ENCODE measurements at regions not wholly inside any gene's neighbourhood (a gene's known extent, or its start where the extent isn't known, plus 50 kb on each side); places are given as distances from the start of the nearest gene placed in this dataset.

DNA sequence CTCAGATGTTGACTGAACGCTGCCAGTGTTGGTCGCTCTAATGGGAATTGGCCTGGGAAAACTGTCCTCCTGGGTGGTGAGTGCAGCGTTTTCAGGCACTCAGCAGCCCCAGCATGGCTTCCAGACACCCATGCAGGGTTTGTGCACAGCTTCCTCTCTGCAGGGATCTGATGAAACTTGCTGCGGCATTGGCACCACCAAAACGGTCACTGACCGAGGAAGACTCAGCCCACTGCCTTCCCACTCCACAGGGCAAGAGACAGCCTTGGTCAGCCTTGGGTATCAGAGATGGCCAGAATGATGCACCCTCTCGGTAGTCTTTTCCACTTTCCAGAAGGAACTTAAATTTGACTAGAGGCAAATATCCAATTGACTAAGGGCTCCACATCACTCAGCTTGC is 398.9 kb downstream of the IRS2 start:
- Histone ChIP-seq H3K79me2 (ENCODE audit: insufficient read depth, low read length) (no peaks in the 10 kb centered on the region), H3K27ac (ENCODE audit: insufficient read length, low read depth, low read length) (no peak overlapping the region), H4K8ac (replicated peaks; ENCODE audit: insufficient read length, low read depth, low read length) (no peak overlapping the region)

More for the DNA sequence above, 398.9 kb downstream of the IRS2 start:
- no CpG with 5 or more reads among the region's 7 CpGs for WGBS (ENCODE audit: extremely low coverage, insufficient read length, low lambda C conversion rate)
- Mint-ChIP-seq H3K27ac (no peak overlapping the region; a peak in 1 of 7 replicates), H3K36me3 (ENCODE audit: insufficient read depth in 1 of 3, low read depth in 3 of 3) (no peaks in the 10 kb centered on the region), H3K4me3 (no peak overlapping the region), H3K9me3 (no peaks in the 10 kb centered on the region), H3K4me1 (no peaks in the 10 kb centered on the region; a peak in 1 of 4 replicates), H3K27me3 (ENCODE audit: low read depth) (no peaks in the 10 kb centered on the region; the same call in 1 of the 2 replicates)
- no peak overlapping the region for H3K18ac ChIP-seq (ENCODE audit: insufficient read length, low read depth, low read length)
- H2BK5ac ChIP-seq (ENCODE audit: insufficient read length, low read length): no peak overlapping the region
- H3K9ac ChIP-seq (ENCODE audit: extremely low read depth, insufficient read length, low read length): no peak overlapping the region
- no peak overlapping the region for H3K4ac ChIP-seq (ENCODE audit: low read depth, low read length)
- no peaks in the 10 kb centered on the region for H3K23me2 ChIP-seq (ENCODE audit: insufficient read length, low read depth, low read length, poor library complexity, severe bottlenecking)
- no peak overlapping the region for H3K23ac ChIP-seq (ENCODE audit: insufficient read length, low read depth, low read length)
- no peak overlapping the region for H4K5ac ChIP-seq (ENCODE audit: insufficient read length, low read depth, low read length)
- H3K4me1 ChIP-seq (ENCODE audit: insufficient read depth, low read length): no peaks in the 10 kb centered on the region
- no peak overlapping the region for H2AK5ac ChIP-seq (ENCODE audit: insufficient read length, low read length)
- no peaks in the 10 kb centered on the region for H4K20me1 ChIP-seq (ENCODE audit: control insufficient read depth, insufficient read depth, insufficient read length)
- H3K79me1 ChIP-seq (ENCODE audit: insufficient read depth, low read depth, low read length, poor library complexity, severe bottlenecking): no peaks in the 10 kb centered on the region
- DNase-seq: no peak
- no peak overlapping the region; the same call in 1 of the 2 replicates for H3K14ac ChIP-seq (ENCODE audit: insufficient read depth, low read length)
- no peak overlapping the region for H3K4me2 ChIP-seq (ENCODE audit: insufficient read depth, insufficient read length, low read length)
- H3T11ph ChIP-seq (ENCODE audit: low read length): no peak overlapping the region
- H2BK20ac ChIP-seq (ENCODE audit: low read depth, low read length, poor library complexity, severe bottlenecking): no peak overlapping the region
- H3K27me3 ChIP-seq (ENCODE audit: insufficient read depth, low read length): no peaks in the 10 kb centered on the region
- H4K91ac ChIP-seq (ENCODE audit: insufficient read length, low read depth, low read length): no peak overlapping the region
- no peak overlapping the region for H2AFZ ChIP-seq (ENCODE audit: low read length)
- TF ChIP-seq, protein P1, sequence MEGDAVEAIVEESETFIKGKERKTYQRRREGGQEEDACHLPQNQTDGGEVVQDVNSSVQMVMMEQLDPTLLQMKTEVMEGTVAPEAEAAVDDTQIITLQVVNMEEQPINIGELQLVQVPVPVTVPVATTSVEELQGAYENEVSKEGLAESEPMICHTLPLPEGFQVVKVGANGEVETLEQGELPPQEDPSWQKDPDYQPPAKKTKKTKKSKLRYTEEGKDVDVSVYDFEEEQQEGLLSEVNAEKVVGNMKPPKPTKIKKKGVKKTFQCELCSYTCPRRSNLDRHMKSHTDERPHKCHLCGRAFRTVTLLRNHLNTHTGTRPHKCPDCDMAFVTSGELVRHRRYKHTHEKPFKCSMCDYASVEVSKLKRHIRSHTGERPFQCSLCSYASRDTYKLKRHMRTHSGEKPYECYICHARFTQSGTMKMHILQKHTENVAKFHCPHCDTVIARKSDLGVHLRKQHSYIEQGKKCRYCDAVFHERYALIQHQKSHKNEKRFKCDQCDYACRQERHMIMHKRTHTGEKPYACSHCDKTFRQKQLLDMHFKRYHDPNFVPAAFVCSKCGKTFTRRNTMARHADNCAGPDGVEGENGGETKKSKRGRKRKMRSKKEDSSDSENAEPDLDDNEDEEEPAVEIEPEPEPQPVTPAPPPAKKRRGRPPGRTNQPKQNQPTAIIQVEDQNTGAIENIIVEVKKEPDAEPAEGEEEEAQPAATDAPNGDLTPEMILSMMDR (conservative IDR thresholded peaks at IDR 0.05): no peak
- H2BK12ac ChIP-seq (ENCODE audit: insufficient read length, low read depth, low read length): no peak overlapping the region
- H3K56ac ChIP-seq (ENCODE audit: insufficient read length, low read depth, low read length): no peak overlapping the region
- H3K9me3 ChIP-seq (ENCODE audit: control insufficient read depth, low read depth, low read length): no peaks in the 10 kb centered on the region
- H2BK15ac ChIP-seq (ENCODE audit: low read depth, low read length): no peak overlapping the region
- H2BK120ac ChIP-seq (ENCODE audit: low read depth, low read length, poor library complexity, severe bottlenecking): no peak overlapping the region

Data from H9 (cell line).